H1 (cell line): ENCODE measurements at regions not wholly inside any gene's neighbourhood (a gene's known extent, or its start where the extent isn't known, plus 50 kb on each side); places are given as distances from the start of the nearest gene placed in this dataset.

Experiments used
- BRCA1 ChIP-seq: IDR thresholded peaks from 2 replicates; pipeline ENCODE4 v1.6.1; 2012; ENCODE audit warnings: low read depth, low read length, improper control_type of control experiment
- CBX8 ChIP-seq: fragments of 300-800, 300-1000 bp; sonication (generic); IDR thresholded peaks from 2 replicates; pipeline ENCODE4 v1.7.1; 2016; ENCODE audit warnings: low read depth, low read length, borderline replicate concordance
- KDM1A ChIP-seq: fragments of 200-600, 300-600 bp; sonication (generic); IDR thresholded peaks from 2 replicates; pipeline ENCODE4 v1.7.1; 2016; ENCODE audit warnings: mild to moderate bottlenecking, low read length, borderline replicate concordance
- KDM4A ChIP-seq: IDR thresholded peaks from one replicate; pipeline ENCODE4 v1.7.1; 2012; ENCODE audit warnings: low read depth, mild to moderate bottlenecking, moderate library complexity, low read length, inconsistent platforms; ENCODE audit not compliant: severe bottlenecking
- MAFK ChIP-seq: IDR thresholded peaks from 2 replicates; pipeline ENCODE4 v1.6.1; 2012; ENCODE audit warnings: low read depth, mild to moderate bottlenecking, improper control_type of control experiment, low read length
- POLR2A ChIP-seq, 2 experiments: IDR thresholded peaks; 1 replicate in 1 of 2; 2 replicates in 1 of 2; pipeline ENCODE4 v1.6.1; 2011; ENCODE audit warnings: low read depth in 2 of 2, low read length in 2 of 2, mild to moderate bottlenecking in 2 of 2; ENCODE audit errors: control extremely low read depth in 1 of 2
- RFX5 ChIP-seq: IDR thresholded peaks from 2 replicates; pipeline ENCODE4 v1.6.1; 2011; ENCODE audit warnings: low read depth, low read length, improper control_type of control experiment, borderline replicate concordance
- SP1 ChIP-seq: IDR thresholded peaks from 2 replicates; pipeline ENCODE4 v1.6.1; 2011; ENCODE audit warnings: low read depth, low read length
- TAF7 ChIP-seq: optimal IDR thresholded peaks from 2 replicates; pipeline ENCODE3; 2011; ENCODE audit warnings: low read depth, mild to moderate bottlenecking, inconsistent platforms, low read length, moderate library complexity, borderline replicate concordance
- TBP ChIP-seq: IDR thresholded peaks from 2 replicates; pipeline ENCODE4 v1.6.1; 2011; ENCODE audit warnings: low read depth, low read length, improper control_type of control experiment
- TCF12 ChIP-seq: IDR thresholded peaks from 2 replicates; pipeline ENCODE4 v1.6.1; 2011; ENCODE audit warnings: low read depth, mild to moderate bottlenecking, low read length
- TF ChIP-seq, protein P1 (sequence below): fragments of 300-600 bp; sonication (generic); IDR thresholded peaks from 2 replicates; pipeline ENCODE4 v1.7.1; 2012; ENCODE audit warnings: low read length, moderate library complexity, mild to moderate bottlenecking, inconsistent platforms; ENCODE audit not compliant: insufficient replicate concordance

DNA sequence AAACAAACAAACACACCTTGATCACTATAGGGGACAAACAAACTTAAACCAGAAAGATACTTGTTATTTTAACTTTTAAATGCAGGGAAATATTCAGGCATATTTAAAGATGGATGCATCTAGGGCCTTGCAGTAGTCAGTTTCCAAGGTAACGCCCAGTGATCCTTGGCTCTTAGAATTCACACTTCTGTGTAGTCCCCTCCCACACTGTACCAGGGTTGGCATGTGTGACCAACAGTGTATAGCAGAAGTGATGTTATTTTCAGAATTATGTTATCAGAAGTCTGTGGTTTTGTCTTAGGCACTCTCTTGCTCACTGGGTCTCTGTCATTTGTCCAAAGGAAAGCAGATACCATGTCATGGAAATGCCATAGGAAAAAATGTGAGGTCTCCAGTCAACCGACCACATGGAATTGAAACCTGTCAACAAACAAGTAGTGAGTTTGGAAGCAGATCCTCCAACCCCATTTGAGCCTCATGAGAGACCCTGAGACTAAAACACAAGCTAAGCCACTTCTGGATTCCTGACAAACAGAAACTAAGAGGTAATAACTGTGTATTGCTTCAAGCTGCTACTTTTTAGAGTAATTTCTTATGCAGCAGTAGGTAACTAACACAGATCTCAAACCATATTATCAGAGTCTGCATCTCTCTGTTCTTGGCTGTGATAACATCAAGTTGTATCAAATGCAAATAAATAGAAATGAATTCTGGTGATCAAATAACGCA lies 670.3 kb downstream of the KCTD8 start (continued):
- TF ChIP-seq, protein P1, sequence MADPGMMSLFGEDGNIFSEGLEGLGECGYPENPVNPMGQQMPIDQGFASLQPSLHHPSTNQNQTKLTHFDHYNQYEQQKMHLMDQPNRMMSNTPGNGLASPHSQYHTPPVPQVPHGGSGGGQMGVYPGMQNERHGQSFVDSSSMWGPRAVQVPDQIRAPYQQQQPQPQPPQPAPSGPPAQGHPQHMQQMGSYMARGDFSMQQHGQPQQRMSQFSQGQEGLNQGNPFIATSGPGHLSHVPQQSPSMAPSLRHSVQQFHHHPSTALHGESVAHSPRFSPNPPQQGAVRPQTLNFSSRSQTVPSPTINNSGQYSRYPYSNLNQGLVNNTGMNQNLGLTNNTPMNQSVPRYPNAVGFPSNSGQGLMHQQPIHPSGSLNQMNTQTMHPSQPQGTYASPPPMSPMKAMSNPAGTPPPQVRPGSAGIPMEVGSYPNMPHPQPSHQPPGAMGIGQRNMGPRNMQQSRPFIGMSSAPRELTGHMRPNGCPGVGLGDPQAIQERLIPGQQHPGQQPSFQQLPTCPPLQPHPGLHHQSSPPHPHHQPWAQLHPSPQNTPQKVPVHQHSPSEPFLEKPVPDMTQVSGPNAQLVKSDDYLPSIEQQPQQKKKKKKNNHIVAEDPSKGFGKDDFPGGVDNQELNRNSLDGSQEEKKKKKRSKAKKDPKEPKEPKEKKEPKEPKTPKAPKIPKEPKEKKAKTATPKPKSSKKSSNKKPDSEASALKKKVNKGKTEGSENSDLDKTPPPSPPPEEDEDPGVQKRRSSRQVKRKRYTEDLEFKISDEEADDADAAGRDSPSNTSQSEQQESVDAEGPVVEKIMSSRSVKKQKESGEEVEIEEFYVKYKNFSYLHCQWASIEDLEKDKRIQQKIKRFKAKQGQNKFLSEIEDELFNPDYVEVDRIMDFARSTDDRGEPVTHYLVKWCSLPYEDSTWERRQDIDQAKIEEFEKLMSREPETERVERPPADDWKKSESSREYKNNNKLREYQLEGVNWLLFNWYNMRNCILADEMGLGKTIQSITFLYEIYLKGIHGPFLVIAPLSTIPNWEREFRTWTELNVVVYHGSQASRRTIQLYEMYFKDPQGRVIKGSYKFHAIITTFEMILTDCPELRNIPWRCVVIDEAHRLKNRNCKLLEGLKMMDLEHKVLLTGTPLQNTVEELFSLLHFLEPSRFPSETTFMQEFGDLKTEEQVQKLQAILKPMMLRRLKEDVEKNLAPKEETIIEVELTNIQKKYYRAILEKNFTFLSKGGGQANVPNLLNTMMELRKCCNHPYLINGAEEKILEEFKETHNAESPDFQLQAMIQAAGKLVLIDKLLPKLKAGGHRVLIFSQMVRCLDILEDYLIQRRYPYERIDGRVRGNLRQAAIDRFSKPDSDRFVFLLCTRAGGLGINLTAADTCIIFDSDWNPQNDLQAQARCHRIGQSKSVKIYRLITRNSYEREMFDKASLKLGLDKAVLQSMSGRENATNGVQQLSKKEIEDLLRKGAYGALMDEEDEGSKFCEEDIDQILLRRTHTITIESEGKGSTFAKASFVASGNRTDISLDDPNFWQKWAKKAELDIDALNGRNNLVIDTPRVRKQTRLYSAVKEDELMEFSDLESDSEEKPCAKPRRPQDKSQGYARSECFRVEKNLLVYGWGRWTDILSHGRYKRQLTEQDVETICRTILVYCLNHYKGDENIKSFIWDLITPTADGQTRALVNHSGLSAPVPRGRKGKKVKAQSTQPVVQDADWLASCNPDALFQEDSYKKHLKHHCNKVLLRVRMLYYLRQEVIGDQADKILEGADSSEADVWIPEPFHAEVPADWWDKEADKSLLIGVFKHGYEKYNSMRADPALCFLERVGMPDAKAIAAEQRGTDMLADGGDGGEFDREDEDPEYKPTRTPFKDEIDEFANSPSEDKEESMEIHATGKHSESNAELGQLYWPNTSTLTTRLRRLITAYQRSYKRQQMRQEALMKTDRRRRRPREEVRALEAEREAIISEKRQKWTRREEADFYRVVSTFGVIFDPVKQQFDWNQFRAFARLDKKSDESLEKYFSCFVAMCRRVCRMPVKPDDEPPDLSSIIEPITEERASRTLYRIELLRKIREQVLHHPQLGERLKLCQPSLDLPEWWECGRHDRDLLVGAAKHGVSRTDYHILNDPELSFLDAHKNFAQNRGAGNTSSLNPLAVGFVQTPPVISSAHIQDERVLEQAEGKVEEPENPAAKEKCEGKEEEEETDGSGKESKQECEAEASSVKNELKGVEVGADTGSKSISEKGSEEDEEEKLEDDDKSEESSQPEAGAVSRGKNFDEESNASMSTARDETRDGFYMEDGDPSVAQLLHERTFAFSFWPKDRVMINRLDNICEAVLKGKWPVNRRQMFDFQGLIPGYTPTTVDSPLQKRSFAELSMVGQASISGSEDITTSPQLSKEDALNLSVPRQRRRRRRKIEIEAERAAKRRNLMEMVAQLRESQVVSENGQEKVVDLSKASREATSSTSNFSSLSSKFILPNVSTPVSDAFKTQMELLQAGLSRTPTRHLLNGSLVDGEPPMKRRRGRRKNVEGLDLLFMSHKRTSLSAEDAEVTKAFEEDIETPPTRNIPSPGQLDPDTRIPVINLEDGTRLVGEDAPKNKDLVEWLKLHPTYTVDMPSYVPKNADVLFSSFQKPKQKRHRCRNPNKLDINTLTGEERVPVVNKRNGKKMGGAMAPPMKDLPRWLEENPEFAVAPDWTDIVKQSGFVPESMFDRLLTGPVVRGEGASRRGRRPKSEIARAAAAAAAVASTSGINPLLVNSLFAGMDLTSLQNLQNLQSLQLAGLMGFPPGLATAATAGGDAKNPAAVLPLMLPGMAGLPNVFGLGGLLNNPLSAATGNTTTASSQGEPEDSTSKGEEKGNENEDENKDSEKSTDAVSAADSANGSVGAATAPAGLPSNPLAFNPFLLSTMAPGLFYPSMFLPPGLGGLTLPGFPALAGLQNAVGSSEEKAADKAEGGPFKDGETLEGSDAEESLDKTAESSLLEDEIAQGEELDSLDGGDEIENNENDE, result no peak
- TF ChIP-seq KDM1A (no peak), TBP (no peak), MAFK (no peak), POLR2A (IDR thresholded peaks at IDR 0.05; ENCODE audit: control extremely low read depth in 1 of 2, low read depth in 2 of 2, low read length in 2 of 2) (no peak), TCF12 (no peak), BRCA1 (no peak), SP1 (no peak), CBX8 (no peak), KDM4A (no peak), RFX5 (no peak), TAF7 (no peak)
- TF ChIP-seq, all 59 proteins: peak for 0
